GM19351 (cell line): ENCODE measurements at regions not wholly inside any gene's neighbourhood (a gene's known extent, or its start where the extent isn't known, plus 50 kb on each side); places are given as distances from the start of the nearest gene placed in this dataset.
"Not testable (repeated sequence)": the region's sequence is repeated elsewhere in the genome, so short reads cannot be mapped to it uniquely, and the experiment has no call there.

Source experiments
- ATAC-seq: cut with Tn5 transposase; IDR thresholded peaks from one replicate; pipeline ENCODE4 v1.9.1; 2021; ENCODE audit warnings: mild to moderate bottlenecking, moderate library complexity; ENCODE audit not compliant: unreplicated experiment

- ATAC-seq: no peak
Observed at GRCh38 chr1:229161740-229162139, 109.2 kb upstream of the RAB4A start.

- no peak for ATAC-seq
Observed at GRCh38 chr1:229162825-229163515, 107.9 kb upstream of the RAB4A start.

DNA sequence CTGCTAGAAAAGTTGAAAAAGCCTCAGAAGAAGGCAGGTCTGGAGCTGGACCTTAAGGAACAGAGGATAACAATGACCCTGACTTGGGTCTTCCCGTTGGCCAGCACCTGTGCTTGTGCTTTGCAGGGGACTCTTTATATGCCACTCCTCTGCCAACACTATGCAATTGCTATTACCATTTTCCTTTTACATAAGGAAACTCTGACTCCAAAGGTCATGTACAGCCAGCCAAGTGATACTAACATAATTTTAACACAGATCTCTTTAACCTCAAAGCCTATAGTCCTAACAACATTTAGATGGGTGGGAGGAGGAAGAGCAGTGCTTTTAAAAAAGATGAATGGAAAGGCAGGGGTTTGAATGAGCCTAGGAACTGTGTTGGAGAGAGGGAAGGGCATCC is 106.6 kb upstream of the RAB4A start:
- no peak for ATAC-seq

GRCh38 chr1:229164836-229165735 is 105.8 kb upstream of the RAB4A start:
- ATAC-seq: no peak

DNA sequence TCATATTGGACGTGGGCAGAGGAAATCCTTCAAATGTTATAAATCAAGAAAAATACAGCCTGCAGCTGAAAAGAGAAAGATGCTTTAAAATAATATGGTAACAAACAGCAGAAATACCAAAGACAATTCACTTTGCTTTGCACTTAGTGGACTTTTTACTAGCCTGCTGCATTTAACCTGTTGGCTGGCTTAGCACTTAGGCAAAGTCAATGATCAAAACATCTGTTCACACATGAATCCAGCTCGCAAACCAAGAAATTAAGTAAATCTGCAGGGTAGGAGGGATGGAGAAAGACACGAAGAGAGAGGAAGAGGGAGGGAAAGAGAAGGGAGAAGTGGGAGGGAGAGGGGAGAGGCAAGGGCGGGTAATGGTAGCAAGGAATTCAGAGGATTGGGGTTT is 103.6 kb upstream of the RAB4A start:
- ATAC-seq: no peak

DNA sequence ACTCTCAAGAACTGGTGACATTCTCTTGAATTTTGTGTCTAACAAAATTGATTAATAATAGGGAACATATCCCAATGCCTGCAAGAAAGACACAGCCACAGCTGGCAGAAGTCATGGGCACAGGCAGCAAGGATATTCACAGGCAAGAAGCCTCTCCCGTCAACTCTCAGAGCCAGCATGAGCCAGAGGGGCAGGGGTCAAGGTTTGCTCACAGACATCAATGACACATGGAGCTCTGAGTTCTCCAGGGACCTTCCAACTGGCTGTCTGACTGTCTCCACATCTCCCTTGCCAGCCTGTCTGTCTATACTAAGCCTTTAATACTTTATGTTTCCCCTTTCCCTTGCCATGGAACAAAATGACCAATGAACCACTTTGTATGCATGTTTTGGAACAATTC is 101.5 kb upstream of the RAB4A start:
- ATAC-seq: no peak

DNA sequence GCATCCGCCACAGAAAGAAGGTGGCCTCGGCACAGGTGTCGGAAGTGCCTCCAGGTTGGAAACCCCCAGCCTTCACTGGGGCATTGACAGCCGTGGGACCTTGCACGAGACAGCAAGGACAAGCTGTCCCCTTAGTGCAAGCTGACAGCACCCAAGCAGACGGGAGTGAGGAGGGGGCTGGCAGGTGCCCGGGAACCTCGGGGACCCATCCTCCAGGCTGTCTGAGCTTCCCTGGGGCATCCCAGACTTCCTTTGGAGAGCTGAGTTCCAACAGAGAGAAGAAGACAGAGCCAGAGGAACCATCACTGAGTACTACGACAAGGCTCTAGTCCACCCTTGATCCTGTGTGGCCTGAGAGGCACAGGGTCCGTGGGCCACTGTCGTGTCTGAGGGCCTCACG is 100.6 kb upstream of the RAB4A start:
- ATAC-seq: no peak

DNA sequence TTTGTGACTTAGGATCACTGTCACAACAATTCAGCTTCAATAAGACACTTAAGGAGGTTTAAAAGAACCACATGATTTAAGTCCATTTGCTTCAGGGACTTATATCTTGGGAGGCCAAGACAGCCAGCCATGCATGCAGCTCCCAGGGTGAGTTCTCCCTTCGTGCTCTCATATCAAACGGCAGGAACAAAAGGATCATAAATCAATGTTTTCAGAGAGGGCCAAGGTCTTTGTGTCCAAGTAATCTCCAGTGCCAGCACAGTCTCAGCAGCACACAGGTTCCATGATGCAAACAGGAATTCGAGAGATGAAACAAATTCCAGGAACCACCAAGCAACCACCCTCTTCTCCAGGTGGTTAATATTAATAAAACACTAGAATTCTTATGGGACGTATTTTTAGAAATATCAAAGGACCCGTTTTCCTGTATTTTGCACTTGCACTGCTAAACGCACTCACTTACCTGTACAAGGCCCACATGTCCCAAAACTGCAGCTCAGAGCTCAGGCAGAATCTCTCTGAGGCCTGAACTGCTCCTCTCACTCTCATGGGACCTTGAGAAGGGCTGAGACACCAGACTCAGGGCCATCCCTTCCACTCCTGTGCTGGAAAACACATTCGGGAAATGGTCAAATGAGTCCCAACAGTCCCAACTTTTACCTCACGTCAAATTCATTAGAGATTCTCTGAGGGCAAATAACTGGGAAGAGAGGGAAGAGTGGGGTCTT is 100.0 kb upstream of the RAB4A start:
- no peak for ATAC-seq

- ATAC-seq: no peak
Observed at GRCh38 chr1:229171934-229172333, 99.0 kb upstream of the RAB4A start.

DNA sequence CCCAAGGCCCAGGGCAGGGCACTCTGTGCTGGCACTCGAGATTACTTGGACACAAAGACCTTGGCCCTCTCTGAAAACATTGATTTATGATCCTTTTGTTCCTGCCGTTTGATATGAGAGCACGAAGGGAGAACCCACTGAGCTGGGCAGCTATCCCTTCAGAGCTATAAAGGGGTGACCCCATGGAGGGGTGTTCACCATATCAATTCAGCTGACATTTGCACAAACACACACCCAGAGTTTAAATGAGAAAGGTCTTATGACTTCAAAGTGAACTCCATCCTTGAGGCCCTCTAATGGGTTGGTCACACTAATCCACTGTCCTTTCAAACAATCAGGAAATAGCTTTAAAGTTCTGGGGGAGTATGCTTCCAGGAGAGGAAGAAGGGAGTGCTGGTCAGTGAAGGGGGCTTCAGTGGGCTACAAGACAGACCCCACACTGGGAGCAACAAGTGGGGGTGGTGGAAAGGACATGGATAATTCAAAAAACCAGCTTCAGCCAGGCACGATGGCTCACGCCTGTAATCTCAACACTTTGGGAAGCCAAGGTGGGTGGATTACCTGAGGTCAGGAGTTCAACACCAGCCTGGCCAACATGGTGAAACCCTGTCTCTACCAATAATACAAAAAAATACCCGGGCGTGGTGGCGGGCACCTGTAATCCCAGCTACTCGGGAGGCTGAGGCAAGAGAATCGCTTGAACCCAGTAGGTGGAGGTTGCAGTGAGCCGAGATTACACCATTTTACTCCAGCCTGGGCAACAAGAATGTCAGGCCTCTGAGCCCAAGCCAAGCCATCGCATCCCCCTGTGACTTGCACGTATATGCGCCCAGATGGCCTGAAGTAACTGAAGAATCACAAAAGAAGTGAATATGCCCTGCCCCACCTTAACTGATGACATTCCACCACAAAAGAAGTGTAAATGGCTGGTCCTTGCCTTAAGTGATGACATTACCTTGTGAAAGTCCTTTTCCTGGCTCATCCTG is 97.1 kb upstream of the RAB4A start:
- not testable (repeated sequence) for ATAC-seq

- not testable (repeated sequence) for ATAC-seq
Observed at GRCh38 chr1:229175297-229175696, 95.6 kb upstream of the RAB4A start.

- not testable (repeated sequence) for ATAC-seq
Observed at GRCh38 chr1:229176457-229176856, 94.5 kb upstream of the RAB4A start.

DNA sequence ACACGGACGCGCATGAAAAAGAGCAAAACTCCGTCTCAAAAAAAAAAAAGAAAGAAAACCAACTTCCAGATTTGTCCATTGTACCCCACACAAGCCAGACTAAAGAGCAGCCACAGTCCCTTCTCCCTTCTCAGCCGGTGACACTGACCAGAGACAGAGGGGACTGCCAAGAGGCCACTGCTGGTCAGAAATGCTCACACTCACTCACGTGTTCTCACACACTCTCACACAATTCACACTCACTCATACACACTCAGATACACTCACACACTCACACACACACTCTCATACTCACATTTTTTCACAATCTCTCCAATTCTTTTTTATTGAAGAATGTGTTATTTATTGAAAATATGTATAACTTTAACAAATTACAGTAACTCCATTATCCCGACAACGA is 90.8 kb upstream of the RAB4A start:
- ATAC-seq: no peak

GRCh38 chr1:229181419-229181818 is 89.5 kb upstream of the RAB4A start:
- ATAC-seq: no peak

DNA sequence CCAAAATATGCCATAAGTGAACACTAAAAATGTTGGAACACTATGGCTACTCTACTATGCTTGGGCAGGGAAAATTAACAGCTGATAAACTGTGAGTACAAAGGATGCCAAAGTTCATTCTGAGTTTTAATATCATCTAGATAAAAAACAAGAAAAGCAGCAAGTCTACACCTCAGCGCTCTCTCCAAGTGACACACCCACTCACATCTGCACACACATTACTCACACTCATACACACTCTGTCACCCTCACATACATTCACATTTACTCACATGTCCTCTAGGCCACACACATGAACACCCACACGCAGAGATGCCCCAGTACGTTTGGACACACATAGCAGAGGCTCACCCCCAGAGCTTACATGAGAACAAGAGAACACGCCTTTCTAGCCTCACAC is 87.3 kb upstream of the RAB4A start:
- ATAC-seq: no peak

DNA sequence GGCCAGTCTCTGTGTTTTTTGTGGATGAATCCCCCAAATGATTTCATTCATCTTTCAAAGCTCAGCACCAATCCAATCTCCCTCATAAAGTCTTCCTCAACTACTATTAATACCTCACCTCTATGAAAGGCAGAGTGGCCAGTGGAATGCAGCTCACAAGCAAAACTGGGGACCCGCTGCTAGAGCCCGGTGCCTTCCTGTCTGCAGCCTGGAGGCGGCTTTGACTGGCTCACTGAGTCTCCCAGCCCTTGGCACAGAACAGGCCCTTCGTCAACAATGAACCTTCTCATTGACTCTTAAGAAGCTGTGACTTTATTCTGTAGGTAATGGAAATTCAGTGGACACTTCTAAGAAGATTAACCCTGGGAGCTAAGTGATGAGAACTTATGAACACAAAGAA is 86.8 kb upstream of the RAB4A start:
- no peak for ATAC-seq

- ATAC-seq: no peak
Observed at GRCh38 chr1:229185963-229186362, 84.9 kb upstream of the RAB4A start.

GRCh38 chr1:229186373-229187056 is 84.4 kb upstream of the RAB4A start:
- ATAC-seq: peak; percentile 96

DNA sequence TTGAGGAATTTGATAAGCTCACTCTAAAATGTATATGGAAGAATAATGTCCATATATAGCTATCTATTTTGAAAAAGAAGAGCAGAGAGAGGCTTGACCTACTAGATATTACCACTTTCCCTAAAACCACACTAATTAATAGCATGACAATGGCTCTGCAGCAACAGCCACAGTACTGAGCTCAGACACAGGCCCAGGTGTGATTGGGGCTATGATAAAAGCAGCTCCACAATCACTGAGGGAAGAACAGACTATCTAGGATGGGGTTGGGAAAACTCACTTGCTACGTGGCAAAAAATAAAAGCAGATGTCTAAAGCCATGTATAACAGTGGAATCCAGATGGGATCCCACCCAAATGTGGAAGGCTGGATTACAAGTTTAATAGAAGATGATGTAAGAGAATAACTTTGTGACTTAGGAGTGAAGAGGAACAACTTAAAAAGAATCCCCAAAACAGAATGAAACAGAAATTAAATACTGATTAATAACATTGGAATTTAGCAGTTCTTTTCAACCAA is 80.8 kb upstream of the RAB4A start:
- ATAC-seq: no peak
